ENCODE measurements at regions not wholly inside any gene's neighbourhood (a gene's known extent, or its start where the extent isn't known, plus 50 kb on each side); places are given as distances from the start of the nearest gene placed in this dataset.

DNA sequence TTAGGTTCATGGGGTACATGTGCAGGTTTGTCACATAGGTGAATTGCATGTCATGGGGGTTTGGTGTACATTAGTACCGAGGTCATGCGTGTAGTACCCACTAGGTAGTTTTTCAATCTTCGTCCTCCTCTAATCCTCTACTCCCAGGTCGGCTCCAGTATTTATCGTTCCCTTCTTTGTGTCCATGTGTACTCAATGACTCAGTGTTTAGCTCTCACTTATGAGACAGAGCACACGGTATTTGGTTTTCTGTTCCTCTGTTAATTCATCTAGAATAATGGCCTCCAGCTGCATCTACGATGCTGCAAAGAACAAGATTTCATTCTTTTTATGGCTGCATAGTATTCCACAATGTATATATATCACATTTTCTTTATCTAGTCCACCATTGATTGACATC is 850.9 kb upstream of the MDGA2 start:
- no peaks in the 10 kb centered on the region for H3K4me1 Mint-ChIP-seq
- no peak overlapping the region for H3K27ac Mint-ChIP-seq
- peaks cover 16% of the 10 kb centered on the region for H3K9me3 Mint-ChIP-seq
- DNase-seq (ENCODE audit: low spot score in 2 of 2, unreplicated experiment in 2 of 2): no peak
- no peak overlapping the region for H3K4me3 Mint-ChIP-seq
- H3K27me3 Mint-ChIP-seq (ENCODE audit: low read depth): no peaks in the 10 kb centered on the region
- H3K36me3 Mint-ChIP-seq: no peaks in the 10 kb centered on the region
- TF ChIP-seq, protein P1, sequence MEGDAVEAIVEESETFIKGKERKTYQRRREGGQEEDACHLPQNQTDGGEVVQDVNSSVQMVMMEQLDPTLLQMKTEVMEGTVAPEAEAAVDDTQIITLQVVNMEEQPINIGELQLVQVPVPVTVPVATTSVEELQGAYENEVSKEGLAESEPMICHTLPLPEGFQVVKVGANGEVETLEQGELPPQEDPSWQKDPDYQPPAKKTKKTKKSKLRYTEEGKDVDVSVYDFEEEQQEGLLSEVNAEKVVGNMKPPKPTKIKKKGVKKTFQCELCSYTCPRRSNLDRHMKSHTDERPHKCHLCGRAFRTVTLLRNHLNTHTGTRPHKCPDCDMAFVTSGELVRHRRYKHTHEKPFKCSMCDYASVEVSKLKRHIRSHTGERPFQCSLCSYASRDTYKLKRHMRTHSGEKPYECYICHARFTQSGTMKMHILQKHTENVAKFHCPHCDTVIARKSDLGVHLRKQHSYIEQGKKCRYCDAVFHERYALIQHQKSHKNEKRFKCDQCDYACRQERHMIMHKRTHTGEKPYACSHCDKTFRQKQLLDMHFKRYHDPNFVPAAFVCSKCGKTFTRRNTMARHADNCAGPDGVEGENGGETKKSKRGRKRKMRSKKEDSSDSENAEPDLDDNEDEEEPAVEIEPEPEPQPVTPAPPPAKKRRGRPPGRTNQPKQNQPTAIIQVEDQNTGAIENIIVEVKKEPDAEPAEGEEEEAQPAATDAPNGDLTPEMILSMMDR (IDR thresholded peaks at IDR 0.05; ENCODE audit: unreplicated experiment): no peak

DNA sequence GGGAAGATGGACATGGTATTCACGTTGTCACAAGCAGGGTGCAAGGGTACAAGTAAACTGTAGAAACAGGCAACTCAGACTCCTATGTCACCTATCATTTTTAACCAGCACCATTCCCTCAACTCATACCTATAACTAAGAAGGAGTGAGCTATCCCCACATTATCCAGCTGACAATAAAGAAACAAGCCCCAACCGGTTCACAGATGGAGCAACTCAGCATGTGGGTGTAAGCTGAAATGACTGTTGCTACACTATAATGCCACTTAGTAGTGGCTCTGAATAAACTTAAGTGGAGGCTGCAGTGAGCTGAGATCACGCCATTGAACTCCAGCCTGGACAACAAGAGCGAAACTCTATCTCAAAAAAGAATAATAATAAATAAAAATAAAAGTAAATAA is 829.5 kb upstream of the MDGA2 start:
- Mint-ChIP-seq H3K9me3 (peaks cover 10% of the 10 kb centered on the region), H3K36me3 (no peaks in the 10 kb centered on the region), H3K4me3 (no peak overlapping the region), H3K27me3 (ENCODE audit: low read depth) (no peaks in the 10 kb centered on the region), H3K4me1 (no peaks in the 10 kb centered on the region), H3K27ac (no peak overlapping the region)
- no peak for DNase-seq (ENCODE audit: low spot score in 2 of 2, unreplicated experiment in 2 of 2)
- TF ChIP-seq, protein P1 (IDR thresholded peaks at IDR 0.05; ENCODE audit: unreplicated experiment): no peak

DNA sequence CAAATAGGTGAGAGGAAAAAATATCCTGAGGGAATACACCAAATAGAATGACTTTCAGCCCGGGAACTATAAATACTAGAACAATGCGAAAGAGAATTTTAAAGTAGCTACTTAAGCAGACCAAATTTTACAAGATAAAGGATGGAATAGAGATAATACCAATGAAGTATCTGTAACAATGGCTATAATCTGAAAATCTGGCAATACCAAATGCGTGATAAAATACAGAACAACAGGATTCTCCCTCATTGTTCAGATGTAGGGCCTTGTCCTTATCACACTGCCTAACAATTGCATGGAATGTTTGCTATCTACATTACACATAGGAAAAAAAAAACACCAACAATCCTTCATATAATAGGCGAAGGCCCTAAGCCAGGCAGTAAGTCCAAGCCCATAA is 815.4 kb upstream of the MDGA2 start:
- no peak overlapping the region for H3K4me3 Mint-ChIP-seq
- DNase-seq (ENCODE audit: low spot score in 2 of 2, unreplicated experiment in 2 of 2): no peak
- peaks cover 5% of the 10 kb centered on the region for H3K9me3 Mint-ChIP-seq
- no peaks in the 10 kb centered on the region for H3K27me3 Mint-ChIP-seq (ENCODE audit: low read depth)
- H3K27ac Mint-ChIP-seq: no peak overlapping the region
- TF ChIP-seq, protein P1 (IDR thresholded peaks at IDR 0.05; ENCODE audit: unreplicated experiment): no peak
- H3K4me1 Mint-ChIP-seq: peaks cover 7% of the 10 kb centered on the region
- no peaks in the 10 kb centered on the region for H3K36me3 Mint-ChIP-seq

DNA sequence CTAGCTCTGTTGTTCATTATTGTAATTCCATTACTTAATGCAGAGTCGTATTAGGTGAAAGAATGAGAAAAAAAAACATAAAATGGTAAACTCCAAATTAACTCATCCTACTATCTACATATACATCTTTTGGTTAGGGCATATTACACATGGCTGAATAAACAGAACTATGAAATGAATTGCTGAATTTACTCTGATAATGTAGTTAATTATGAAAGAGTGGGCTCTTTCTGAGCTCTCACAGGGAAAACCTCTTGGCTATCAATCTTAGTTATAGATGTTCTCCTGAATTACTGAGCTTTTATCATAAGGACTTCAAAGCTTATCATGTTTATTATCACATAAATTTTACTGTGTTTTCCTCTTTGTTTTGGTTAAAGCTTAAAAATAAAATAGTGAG is 798.5 kb upstream of the MDGA2 start:
- Mint-ChIP-seq H3K27me3 (ENCODE audit: low read depth) (no peaks in the 10 kb centered on the region), H3K4me1 (peaks cover 17% of the 10 kb centered on the region), H3K36me3 (peaks cover 7% of the 10 kb centered on the region), H3K27ac (peak overlapping the region; percentile 79), H3K4me3 (no peak overlapping the region), H3K9me3 (peaks cover 13% of the 10 kb centered on the region)
- TF ChIP-seq, protein P1 (IDR thresholded peaks at IDR 0.05; ENCODE audit: unreplicated experiment): no peak
- DNase-seq (ENCODE audit: low spot score in 2 of 2, unreplicated experiment in 2 of 2): no peak

DNA sequence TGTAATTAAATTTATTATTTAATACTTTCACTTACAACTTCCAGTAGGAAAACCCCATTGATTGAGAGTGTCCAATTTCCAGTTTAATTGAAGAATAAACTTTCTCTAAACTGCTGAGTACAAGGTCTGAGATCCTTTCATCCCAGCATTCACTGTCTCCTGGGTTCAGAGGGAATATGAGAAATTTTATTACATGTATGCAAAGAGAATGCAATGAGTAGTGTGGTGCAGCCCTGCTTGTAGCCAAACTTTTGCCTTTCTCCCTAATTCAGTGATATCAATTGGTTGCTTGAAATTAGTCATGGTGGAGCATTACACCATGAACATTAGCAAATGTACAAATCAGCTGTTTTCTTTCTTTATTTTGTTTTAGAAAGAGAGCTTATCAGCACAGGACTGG is 780.6 kb upstream of the MDGA2 start:
- Mint-ChIP-seq H3K4me1 (peaks cover 13% of the 10 kb centered on the region), H3K27ac (no peak overlapping the region), H3K4me3 (no peak overlapping the region), H3K36me3 (no peaks in the 10 kb centered on the region), H3K27me3 (ENCODE audit: low read depth) (no peaks in the 10 kb centered on the region), H3K9me3 (peaks cover 4% of the 10 kb centered on the region)
- TF ChIP-seq, protein P1 (IDR thresholded peaks at IDR 0.05; ENCODE audit: unreplicated experiment): no peak
- DNase-seq (ENCODE audit: low spot score in 2 of 2, unreplicated experiment in 2 of 2): no peak

DNA sequence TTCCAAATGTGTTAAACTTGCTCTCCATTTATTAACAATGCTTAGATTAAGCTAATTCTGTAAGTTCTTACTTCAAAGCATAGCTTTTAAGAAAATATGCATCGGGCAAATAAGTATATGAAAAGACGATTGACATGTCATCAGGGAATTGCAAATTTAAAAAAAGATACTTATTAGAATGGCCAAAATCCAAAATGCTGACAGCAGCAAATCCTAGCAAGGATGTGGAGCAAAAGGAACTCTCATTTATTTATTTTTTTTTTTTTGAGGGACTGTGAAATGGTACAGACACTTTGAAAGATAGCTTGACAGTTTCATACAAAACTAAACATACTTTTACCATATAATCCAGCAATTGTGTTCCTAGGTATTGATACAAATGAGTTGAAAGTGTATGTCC is 779.5 kb upstream of the MDGA2 start:
- Mint-ChIP-seq H3K27me3 (ENCODE audit: low read depth) (no peaks in the 10 kb centered on the region), H3K4me3 (no peak overlapping the region), H3K27ac (no peak overlapping the region), H3K36me3 (no peaks in the 10 kb centered on the region), H3K9me3 (peaks cover 4% of the 10 kb centered on the region), H3K4me1 (peaks cover 13% of the 10 kb centered on the region)
- no peak for DNase-seq (ENCODE audit: low spot score in 2 of 2, unreplicated experiment in 2 of 2)
- TF ChIP-seq, protein P1 (IDR thresholded peaks at IDR 0.05; ENCODE audit: unreplicated experiment): no peak
